ENCODE measurements at regions not wholly inside any gene's neighbourhood (a gene's known extent, or its start where the extent isn't known, plus 50 kb on each side); places are given as distances from the start of the nearest gene placed in this dataset.

- H3F3A ChIP-seq (ENCODE audit: low read depth), result no peaks in the 10 kb centered on the region
- no peaks in the 10 kb centered on the region for H4K20me1 ChIP-seq (ENCODE audit: insufficient read depth, low read length, poor library complexity, severe bottlenecking)
- no peaks in the 10 kb centered on the region for H3K79me2 ChIP-seq (ENCODE audit: insufficient read depth, low read length)
- no peak overlapping the region for H3K4me3 ChIP-seq (ENCODE audit: low read length, poor library complexity, severe bottlenecking)
- no peaks in the 10 kb centered on the region for H3K4me1 ChIP-seq (ENCODE audit: insufficient read depth, low read length, poor library complexity, severe bottlenecking)
- no peaks in the 10 kb centered on the region for H3K9me3 ChIP-seq (ENCODE audit: insufficient read depth, low read depth, low read length)
- H3K36me3 ChIP-seq (ENCODE audit: insufficient read depth, low read length), result no peaks in the 10 kb centered on the region
- TF ChIP-seq EZH2phosphoT487 (IDR thresholded peaks at IDR 0.05; ENCODE audit: borderline replicate concordance) (no peak), CTCF (conservative IDR thresholded peaks at IDR 0.05; ENCODE audit: low read length) (no peak)
- no peak overlapping the region for H2AFZ ChIP-seq (ENCODE audit: low read length)
- H3K9ac ChIP-seq (ENCODE audit: low read depth, low read length, poor library complexity, severe bottlenecking), result no peak overlapping the region
- no peaks in the 10 kb centered on the region for H3K27me3 ChIP-seq (ENCODE audit: insufficient read depth, low read length, poor library complexity, severe bottlenecking)
- H3K4me2 ChIP-seq (ENCODE audit: low read depth, low read length, poor library complexity, severe bottlenecking), result no peak overlapping the region
- no peaks in the 10 kb centered on the region for H3K9me2 ChIP-seq (replicated peaks; ENCODE audit: low read depth, low read length)
These were observed 79.7 kb upstream of the EDNRA start for GRCh38 chr4:147401221-147401620.

GRCh38 chr4:147407261-147408045, 73.4 kb upstream of the EDNRA start:
- Histone ChIP-seq H3K4me1 (ENCODE audit: insufficient read depth, low read length, poor library complexity, severe bottlenecking) (no peaks in the 10 kb centered on the region), H3K9me3 (ENCODE audit: insufficient read depth, low read depth, low read length) (no peaks in the 10 kb centered on the region), H3K9ac (ENCODE audit: low read depth, low read length, poor library complexity, severe bottlenecking) (no peak overlapping the region), H3K4me2 (ENCODE audit: low read depth, low read length, poor library complexity, severe bottlenecking) (no peak overlapping the region), H3K27me3 (ENCODE audit: insufficient read depth, low read length, poor library complexity, severe bottlenecking) (no peaks in the 10 kb centered on the region), H3K4me3 (ENCODE audit: low read length, poor library complexity, severe bottlenecking) (no peak overlapping the region), H3K79me2 (ENCODE audit: insufficient read depth, low read length) (no peaks in the 10 kb centered on the region), H2AFZ (ENCODE audit: low read length) (no peak overlapping the region), H3K36me3 (ENCODE audit: insufficient read depth, low read length) (no peaks in the 10 kb centered on the region), H3K9me2 (replicated peaks; ENCODE audit: low read depth, low read length) (no peaks in the 10 kb centered on the region), H4K20me1 (ENCODE audit: insufficient read depth, low read length, poor library complexity, severe bottlenecking) (no peaks in the 10 kb centered on the region), H3F3A (ENCODE audit: low read depth) (no peaks in the 10 kb centered on the region)
- TF ChIP-seq CTCF (conservative IDR thresholded peaks at IDR 0.05; ENCODE audit: low read length) (peak; percentile 59), EZH2phosphoT487 (IDR thresholded peaks at IDR 0.05; ENCODE audit: borderline replicate concordance) (no peak)

- no peaks in the 10 kb centered on the region for H4K20me1 ChIP-seq (ENCODE audit: insufficient read depth, low read length, poor library complexity, severe bottlenecking)
- no peaks in the 10 kb centered on the region for H3K9me2 ChIP-seq (replicated peaks; ENCODE audit: low read depth, low read length)
- H3K4me2 ChIP-seq (ENCODE audit: low read depth, low read length, poor library complexity, severe bottlenecking), result no peak overlapping the region
- TF ChIP-seq CTCF (conservative IDR thresholded peaks at IDR 0.05; ENCODE audit: low read length) (no peak), EZH2phosphoT487 (IDR thresholded peaks at IDR 0.05; ENCODE audit: borderline replicate concordance) (no peak)
- H3K36me3 ChIP-seq (ENCODE audit: insufficient read depth, low read length), result no peaks in the 10 kb centered on the region
- no peaks in the 10 kb centered on the region for H3K9me3 ChIP-seq (ENCODE audit: insufficient read depth, low read depth, low read length)
- H3F3A ChIP-seq (ENCODE audit: low read depth), result no peaks in the 10 kb centered on the region
- H2AFZ ChIP-seq (ENCODE audit: low read length), result no peak overlapping the region
- no peaks in the 10 kb centered on the region for H3K79me2 ChIP-seq (ENCODE audit: insufficient read depth, low read length)
- H3K4me1 ChIP-seq (ENCODE audit: insufficient read depth, low read length, poor library complexity, severe bottlenecking), result no peaks in the 10 kb centered on the region
- no peaks in the 10 kb centered on the region for H3K27me3 ChIP-seq (ENCODE audit: insufficient read depth, low read length, poor library complexity, severe bottlenecking)
- H3K9ac ChIP-seq (ENCODE audit: low read depth, low read length, poor library complexity, severe bottlenecking), result no peak overlapping the region
- H3K4me3 ChIP-seq (ENCODE audit: low read length, poor library complexity, severe bottlenecking), result no peak overlapping the region
These were observed 72.7 kb upstream of the EDNRA start for GRCh38 chr4:147408189-147408588.

All from Loucy (cell line).